ENCODE measurements at regions not wholly inside any gene's neighbourhood (a gene's known extent, or its start where the extent isn't known, plus 50 kb on each side); places are given as distances from the start of the nearest gene placed in this dataset.

DNA sequence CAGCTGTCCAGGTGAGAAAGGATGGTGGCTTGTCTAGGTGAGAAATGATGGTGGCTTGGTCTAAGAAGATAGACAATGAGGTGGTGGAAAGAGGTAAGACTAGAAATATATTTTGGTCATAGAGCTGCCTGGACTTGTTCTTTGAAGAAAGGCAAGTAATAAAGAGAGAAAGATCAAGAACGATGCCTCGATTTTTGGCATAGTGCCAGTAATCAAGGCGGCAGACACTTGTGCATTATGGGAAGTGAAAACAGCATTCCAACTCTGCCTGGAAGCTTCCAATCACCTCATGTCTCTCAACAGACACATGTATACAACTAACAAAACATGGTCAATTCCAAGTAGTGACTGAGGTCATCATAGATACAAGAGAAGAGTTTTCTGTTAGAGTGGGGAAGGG lies 423.8 kb upstream of the NRP1 start:
- H3K4me3 Mint-ChIP-seq, result no peak overlapping the region
- peaks cover 5% of the 10 kb centered on the region for H3K4me1 Mint-ChIP-seq
- TF ChIP-seq, protein P1, sequence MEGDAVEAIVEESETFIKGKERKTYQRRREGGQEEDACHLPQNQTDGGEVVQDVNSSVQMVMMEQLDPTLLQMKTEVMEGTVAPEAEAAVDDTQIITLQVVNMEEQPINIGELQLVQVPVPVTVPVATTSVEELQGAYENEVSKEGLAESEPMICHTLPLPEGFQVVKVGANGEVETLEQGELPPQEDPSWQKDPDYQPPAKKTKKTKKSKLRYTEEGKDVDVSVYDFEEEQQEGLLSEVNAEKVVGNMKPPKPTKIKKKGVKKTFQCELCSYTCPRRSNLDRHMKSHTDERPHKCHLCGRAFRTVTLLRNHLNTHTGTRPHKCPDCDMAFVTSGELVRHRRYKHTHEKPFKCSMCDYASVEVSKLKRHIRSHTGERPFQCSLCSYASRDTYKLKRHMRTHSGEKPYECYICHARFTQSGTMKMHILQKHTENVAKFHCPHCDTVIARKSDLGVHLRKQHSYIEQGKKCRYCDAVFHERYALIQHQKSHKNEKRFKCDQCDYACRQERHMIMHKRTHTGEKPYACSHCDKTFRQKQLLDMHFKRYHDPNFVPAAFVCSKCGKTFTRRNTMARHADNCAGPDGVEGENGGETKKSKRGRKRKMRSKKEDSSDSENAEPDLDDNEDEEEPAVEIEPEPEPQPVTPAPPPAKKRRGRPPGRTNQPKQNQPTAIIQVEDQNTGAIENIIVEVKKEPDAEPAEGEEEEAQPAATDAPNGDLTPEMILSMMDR (IDR thresholded peaks at IDR 0.05; ENCODE audit: unreplicated experiment), result no peak
- DNase-seq (ENCODE audit: low spot score in 2 of 2, unreplicated experiment in 2 of 2), result no peak
- peaks cover 6% of the 10 kb centered on the region for H3K9me3 Mint-ChIP-seq
- H3K36me3 Mint-ChIP-seq, result no peaks in the 10 kb centered on the region
- H3K27ac Mint-ChIP-seq, result no peak overlapping the region
- H3K27me3 Mint-ChIP-seq (ENCODE audit: low read depth), result no peaks in the 10 kb centered on the region

DNA sequence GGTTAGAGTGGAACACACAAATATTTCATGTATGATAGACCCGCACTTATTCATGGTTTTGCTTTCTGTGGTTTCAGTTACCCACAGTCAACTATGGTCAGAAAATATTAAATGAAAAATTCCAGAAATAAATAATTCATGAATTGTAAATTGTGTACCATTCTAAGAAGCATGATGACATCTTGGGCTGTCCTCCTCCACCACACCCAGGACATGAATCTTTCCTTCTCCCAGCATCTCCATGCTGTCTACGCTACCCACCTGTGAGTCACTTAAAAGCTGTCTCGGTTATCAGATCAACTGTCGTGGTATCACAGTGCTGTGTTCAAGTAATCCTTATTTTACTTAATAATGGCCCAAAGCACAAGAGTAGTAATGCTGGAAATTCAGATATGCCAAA lies 419.6 kb upstream of the NRP1 start:
- Mint-ChIP-seq H3K4me3 (no peak overlapping the region), H3K27ac (no peak overlapping the region), H3K4me1 (no peaks in the 10 kb centered on the region), H3K36me3 (no peaks in the 10 kb centered on the region), H3K27me3 (ENCODE audit: low read depth) (no peaks in the 10 kb centered on the region), H3K9me3 (no peaks in the 10 kb centered on the region)
- TF ChIP-seq, protein P1 (IDR thresholded peaks at IDR 0.05; ENCODE audit: unreplicated experiment), result no peak
- no peak for DNase-seq (ENCODE audit: low spot score in 2 of 2, unreplicated experiment in 2 of 2)

DNA sequence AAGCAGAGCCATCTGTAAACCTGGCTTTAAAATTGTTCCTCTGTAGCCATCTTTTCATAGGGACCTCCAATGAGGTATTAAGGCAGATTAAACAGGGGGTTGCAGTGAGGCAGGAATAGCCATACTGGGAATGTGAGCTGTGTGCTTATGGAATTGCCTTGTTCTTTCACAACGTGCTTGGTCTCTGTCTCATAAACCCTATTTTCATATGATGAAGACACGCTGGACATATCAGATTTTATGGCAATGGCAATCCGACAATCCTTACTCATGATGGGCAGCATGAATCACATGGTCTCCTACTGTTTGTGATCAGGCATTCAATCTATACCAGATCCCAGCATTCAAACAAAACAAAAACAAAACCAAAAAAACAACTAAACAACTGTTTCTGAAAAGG lies 418.9 kb upstream of the NRP1 start:
- TF ChIP-seq, protein P1 (IDR thresholded peaks at IDR 0.05; ENCODE audit: unreplicated experiment), result no peak
- no peak overlapping the region for H3K27ac Mint-ChIP-seq

DNA sequence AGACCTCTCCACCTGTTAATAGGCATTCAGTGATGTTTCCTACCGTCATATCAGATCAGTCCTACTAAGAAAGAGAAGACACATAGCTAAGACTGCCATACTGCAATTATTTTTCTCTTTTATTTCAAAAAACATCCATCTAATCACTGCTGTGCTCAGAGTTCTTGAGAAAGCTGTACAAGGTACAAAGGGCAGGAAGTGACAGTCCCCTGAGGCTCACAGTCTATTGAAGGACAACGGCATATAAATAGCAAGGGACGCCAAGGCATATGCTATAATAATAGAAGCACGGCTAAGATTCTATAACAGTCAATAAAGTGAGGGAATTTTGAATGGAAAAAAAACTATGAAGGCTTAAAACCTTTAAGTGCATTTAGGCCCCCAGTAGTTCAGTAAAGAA lies 415.3 kb upstream of the NRP1 start:
- H3K27ac Mint-ChIP-seq, result no peak overlapping the region
- DNase-seq (ENCODE audit: low spot score in 2 of 2, unreplicated experiment in 2 of 2), result no peak
- no peaks in the 10 kb centered on the region for H3K36me3 Mint-ChIP-seq
- TF ChIP-seq, protein P1 (IDR thresholded peaks at IDR 0.05; ENCODE audit: unreplicated experiment), result no peak
- no peak overlapping the region for H3K4me3 Mint-ChIP-seq
- no peaks in the 10 kb centered on the region for H3K9me3 Mint-ChIP-seq
- H3K27me3 Mint-ChIP-seq (ENCODE audit: low read depth), result no peaks in the 10 kb centered on the region
- H3K4me1 Mint-ChIP-seq, result peaks cover 2% of the 10 kb centered on the region

More for the DNA sequence above, 418.9 kb upstream of the NRP1 start:
- no peaks in the 10 kb centered on the region for H3K9me3 Mint-ChIP-seq
- no peak for DNase-seq (ENCODE audit: low spot score in 2 of 2, unreplicated experiment in 2 of 2)
- no peaks in the 10 kb centered on the region for H3K27me3 Mint-ChIP-seq (ENCODE audit: low read depth)
- H3K36me3 Mint-ChIP-seq, result no peaks in the 10 kb centered on the region
- no peak overlapping the region for H3K4me3 Mint-ChIP-seq
- no peaks in the 10 kb centered on the region for H3K4me1 Mint-ChIP-seq

DNA sequence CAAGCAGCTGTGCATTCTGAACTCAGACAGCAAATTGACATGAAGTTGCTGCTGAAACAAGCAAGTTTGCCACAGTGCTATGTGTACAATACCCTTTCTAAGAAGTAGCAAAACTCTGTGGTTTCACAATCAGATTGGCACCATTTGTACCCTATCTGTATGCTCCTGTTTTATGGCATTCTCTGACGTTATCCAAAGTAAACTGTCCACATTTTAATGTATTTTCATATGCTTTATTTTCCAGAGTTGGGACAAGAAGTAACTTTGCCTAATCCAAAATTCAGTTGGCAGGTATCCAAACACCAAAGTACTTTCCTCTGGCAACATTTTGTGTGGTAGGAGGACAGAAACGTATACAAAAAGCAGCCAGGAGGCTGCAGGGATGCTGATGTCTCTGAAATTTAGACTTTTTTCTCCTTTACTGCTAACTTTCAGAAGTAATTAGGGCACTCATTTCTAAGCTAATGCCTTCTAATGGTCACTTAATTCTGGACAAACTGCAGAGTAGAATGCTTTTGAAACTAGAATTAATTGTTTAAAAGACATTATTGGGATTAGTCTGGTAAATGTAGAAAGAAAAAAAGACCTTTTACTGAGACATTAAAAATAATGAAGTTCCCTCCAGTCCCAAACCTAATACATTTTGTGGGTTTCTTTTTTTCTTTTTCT lies 414.7 kb upstream of the NRP1 start:
- no peak for DNase-seq (ENCODE audit: low spot score in 2 of 2, unreplicated experiment in 2 of 2)
- H3K9me3 Mint-ChIP-seq, result no peaks in the 10 kb centered on the region

More for the DNA sequence above, 414.7 kb upstream of the NRP1 start:
- TF ChIP-seq, protein P1 (IDR thresholded peaks at IDR 0.05; ENCODE audit: unreplicated experiment), result no peak
- Mint-ChIP-seq H3K27me3 (ENCODE audit: low read depth) (no peaks in the 10 kb centered on the region), H3K4me3 (no peak overlapping the region), H3K27ac (no peak overlapping the region), H3K36me3 (no peaks in the 10 kb centered on the region), H3K4me1 (peaks cover 2% of the 10 kb centered on the region)

All from mesothelial cell of epicardium (in vitro differentiated cells).